GM19043 (cell line): ENCODE measurements at regions not wholly inside any gene's neighbourhood (a gene's known extent, or its start where the extent isn't known, plus 50 kb on each side); places are given as distances from the start of the nearest gene placed in this dataset.
"Not testable (repeated sequence)": the region's sequence is repeated elsewhere in the genome, so short reads cannot be mapped to it uniquely, and the experiment has no call there.

Source experiments
- ATAC-seq: cut with Tn5 transposase; IDR thresholded peaks from one replicate; pipeline ENCODE4 v1.9.1; 2021; ENCODE audit warnings: low read depth; ENCODE audit not compliant: unreplicated experiment

- no peak for ATAC-seq
These were observed 1342.2 kb downstream of the BRD1 start for GRCh38 chr22:48485149-48486133.

GRCh38 chr22:48483764-48484528, 1343.7 kb downstream of the BRD1 start:
- no peak for ATAC-seq

DNA sequence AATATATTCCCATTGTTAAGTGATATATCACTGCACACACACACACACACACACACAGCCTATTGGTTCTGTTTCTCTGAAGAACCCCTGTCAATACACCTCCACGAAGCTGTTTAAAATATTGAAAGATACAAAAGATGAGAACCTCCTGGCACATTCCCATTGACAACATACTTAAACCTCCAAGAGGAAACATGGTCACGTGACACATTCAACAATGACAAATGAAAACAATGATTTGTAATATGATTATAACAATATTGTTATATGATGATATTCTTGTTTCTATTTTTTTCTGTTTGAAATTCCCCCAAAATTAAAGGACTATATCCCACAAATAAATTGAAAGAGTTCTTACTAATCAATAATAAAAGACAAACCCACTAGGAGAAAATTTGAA, 1344.9 kb downstream of the BRD1 start:
- ATAC-seq = no peak

- not testable (repeated sequence) for ATAC-seq
These were observed 1345.5 kb downstream of the BRD1 start for GRCh38 chr22:48482198-48482597.

DNA sequence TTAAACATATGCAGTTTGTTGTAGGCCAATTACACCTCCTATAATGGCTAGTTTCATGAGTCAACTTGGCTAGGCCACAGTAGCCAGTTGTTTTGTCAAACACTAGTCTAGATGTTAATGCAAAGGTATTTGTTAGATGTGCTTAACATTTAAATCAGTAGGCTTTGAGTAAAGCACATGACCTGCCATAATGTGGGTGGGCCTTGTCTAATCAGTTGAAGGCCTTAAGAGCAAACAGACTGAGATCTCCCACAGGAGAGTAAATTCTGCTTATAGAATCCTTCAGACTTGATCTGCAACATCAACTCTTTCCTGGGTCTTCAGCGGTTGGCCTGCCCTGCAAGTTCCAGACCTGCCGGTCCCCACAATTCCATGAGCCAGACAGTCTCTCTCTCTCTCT, 1345.9 kb downstream of the BRD1 start:
- ATAC-seq = no peak

DNA sequence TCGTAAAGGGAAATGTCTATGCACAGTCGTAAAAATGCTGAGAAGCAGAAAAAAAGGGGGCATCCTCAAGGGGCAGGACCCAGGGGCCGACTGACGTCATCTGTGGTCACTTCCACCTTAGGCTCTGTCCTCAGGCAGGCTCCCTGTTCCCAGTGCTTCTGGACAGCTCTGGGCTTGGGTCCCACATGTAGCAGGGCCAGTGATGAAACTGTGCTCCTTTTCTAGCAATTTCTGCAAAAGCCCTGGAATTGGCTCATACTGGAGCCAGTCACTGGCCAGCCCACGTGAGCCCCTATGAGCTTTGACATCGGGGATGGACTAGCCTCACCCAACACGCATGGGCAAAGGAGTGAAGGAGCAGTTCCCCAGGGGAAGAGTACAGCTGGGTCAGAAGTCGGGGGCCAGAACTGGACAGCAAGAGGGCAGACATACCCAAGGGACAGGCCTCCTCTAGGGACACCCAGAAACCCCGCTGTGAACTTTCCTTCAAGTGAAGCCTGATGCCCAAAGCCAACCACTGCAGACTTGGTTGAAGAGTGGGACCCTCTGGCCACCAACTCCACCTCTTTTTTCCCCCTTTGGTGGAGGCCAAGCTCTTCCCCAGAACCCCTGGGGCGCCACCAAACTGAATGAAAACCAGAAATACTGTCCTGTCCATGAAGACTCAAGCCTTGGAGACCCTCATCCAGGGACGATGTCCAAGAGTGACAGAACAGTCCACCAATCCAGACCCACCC, 1349.0 kb downstream of the BRD1 start:
- ATAC-seq = no peak

DNA sequence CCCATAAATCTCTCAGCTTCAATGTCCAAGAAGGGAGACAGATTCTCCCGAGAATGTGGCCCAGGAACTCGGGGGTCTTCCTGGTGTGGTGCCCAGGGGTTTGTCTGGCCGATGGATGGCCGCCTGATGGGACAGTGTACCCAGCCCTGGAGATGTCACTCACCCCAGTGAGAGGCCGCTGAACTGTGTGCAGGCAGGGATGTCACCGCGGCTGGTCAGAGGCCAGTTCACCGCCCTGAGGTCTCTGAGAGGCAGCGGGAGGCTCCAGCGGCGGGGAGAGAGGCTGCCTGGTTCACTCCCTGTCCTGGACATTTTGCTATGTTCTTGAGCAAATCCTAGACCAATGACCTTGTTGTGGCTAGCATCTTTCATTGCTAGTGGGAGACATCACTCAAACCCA, 1349.5 kb downstream of the BRD1 start:
- no peak for ATAC-seq

DNA sequence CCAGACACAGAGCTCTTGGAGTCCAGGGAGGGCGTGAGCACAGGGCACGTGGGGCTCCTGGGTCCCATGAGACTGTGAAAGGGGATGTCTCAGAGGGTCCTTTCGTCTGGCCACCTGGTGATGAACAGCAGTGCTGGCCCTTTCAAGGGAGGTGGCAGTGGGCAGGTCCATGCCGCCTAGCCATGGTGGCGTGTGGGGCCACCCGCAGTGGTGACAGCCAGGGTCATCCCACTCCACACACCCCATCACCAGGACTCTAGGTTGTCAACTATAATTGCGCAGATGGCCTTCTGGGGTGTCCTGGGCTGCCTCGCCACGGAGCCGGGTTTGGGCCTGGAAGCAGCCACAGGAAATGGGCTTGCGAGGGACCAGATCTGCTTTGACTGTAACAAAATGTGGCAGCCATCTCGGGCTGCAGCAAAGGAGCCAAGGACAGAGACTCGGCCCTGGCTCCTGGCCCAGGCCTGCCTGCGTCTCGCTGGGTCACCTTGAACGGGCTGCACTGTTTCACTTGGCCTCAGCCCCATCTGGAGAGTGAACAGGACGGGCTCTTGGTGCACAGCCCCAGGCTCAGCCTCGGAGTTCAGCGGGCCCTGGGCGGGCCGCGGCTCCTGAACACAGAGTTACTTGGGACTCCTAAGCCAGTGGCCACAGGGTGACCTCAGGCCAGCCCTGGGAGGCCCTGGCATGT, 1350.5 kb downstream of the BRD1 start:
- ATAC-seq = no peak

GRCh38 chr22:48476577-48476976, 1351.1 kb downstream of the BRD1 start:
- ATAC-seq = no peak

GRCh38 chr22:48475661-48476345, 1351.9 kb downstream of the BRD1 start:
- ATAC-seq = no peak

DNA sequence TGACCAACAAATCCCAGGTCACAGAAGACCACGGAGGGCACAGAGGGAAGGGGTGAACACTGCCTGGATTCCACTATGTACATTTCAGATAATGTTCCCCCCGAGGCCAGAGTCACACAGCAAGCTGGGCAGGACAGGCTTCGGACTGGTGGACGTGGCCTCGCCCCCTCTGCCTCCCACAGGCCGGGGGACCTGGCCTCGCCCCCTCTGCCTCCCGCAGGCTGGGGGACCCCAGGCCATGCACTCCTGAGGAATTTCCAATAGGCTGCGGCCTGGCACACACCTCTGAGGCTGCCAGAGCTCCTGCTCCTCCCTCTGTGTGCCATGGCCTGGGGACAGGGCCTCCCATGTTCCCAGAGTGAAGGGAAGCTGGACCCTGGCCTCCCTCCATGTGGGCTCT, 1352.8 kb downstream of the BRD1 start:
- no peak for ATAC-seq

GRCh38 chr22:48473202-48473601, 1354.5 kb downstream of the BRD1 start:
- no peak for ATAC-seq

- no peak for ATAC-seq
These were observed 1363.4 kb downstream of the BRD1 start for GRCh38 chr22:48464246-48464645.

GRCh38 chr22:48459859-48460823, 1367.5 kb downstream of the BRD1 start:
- ATAC-seq = no peak

DNA sequence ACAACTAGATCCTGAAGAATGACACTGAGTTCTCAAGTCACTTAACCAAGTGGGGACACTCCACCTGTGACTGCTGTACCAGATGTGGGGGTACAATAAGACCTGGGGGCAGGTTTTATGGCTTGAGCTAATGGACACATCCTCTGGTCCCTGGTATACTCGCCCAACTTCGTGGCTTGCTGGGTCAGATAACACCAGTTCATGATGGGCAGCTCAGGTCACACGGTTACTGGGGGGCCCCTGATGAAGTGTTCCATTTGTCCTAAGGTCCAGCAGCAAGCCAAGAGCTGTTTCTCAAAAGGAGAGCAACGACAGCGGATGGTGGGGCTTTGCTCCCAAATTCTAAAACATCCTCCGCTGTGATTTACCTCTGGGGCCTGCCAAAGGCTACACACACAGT, 1368.4 kb downstream of the BRD1 start:
- no peak for ATAC-seq

DNA sequence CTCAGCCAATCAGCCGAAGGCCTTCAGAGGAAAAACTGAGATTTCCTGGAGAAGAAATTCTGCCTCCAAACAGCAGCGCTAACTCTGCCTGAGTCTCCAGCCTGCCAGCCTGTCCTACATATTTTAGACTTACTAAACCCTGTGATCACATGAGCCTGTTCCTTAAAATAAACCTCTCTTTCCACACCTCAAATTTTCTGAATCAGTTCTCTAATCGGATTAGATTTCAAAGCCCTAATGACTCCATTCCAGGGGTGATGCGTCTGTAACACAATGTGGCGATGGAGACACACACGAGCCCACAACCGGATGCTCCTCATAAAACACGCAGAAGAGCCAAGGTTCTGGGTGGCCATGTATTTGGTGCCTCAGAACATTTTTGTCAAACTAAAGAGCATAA, 1371.2 kb downstream of the BRD1 start:
- no peak for ATAC-seq

GRCh38 chr22:48453751-48454485, 1373.8 kb downstream of the BRD1 start:
- no peak for ATAC-seq

- no peak for ATAC-seq
These were observed 1374.5 kb downstream of the BRD1 start for GRCh38 chr22:48453171-48453570.
